GM10266 (cell line): ENCODE measurements at regions not wholly inside any gene's neighbourhood (a gene's known extent, or its start where the extent isn't known, plus 50 kb on each side); places are given as distances from the start of the nearest gene placed in this dataset.

Experiments used
- DNase-seq: peaks from one replicate; pipeline ENCODE4 v3.0.0; 2012; ENCODE audit errors: extremely low spot score
- CTCF ChIP-seq: IDR thresholded peaks from 2 replicates; pipeline ENCODE4 v1.5.1; 2012; ENCODE audit warnings: mild to moderate bottlenecking, low read depth; ENCODE audit not compliant: control insufficient read depth, insufficient read depth; ENCODE audit errors: missing control alignments

GRCh38 chrX:69094977-69095669 lies 70.1 kb downstream of the PJA1 start:
- DNase-seq = no peak
- no peak for TF ChIP-seq CTCF

- DNase-seq = peak; percentile 54
- peak; percentile 46 for TF ChIP-seq CTCF
Observed at GRCh38 chrX:69093960-69094871, 71.0 kb downstream of the PJA1 start.

GRCh38 chrX:69090022-69090421 lies 75.2 kb downstream of the PJA1 start:
- no peak for TF ChIP-seq CTCF
- DNase-seq = no peak

- no peak for DNase-seq
- TF ChIP-seq CTCF = no peak
Observed at GRCh38 chrX:69089203-69089602, 76.0 kb downstream of the PJA1 start.

GRCh38 chrX:69088171-69088938 lies 76.9 kb downstream of the PJA1 start:
- no peak for TF ChIP-seq CTCF
- DNase-seq = no peak

GRCh38 chrX:69085826-69086225 lies 79.4 kb downstream of the PJA1 start:
- no peak for DNase-seq
- no peak for TF ChIP-seq CTCF
